ENCODE measurements at regions not wholly inside any gene's neighbourhood (a gene's known extent, or its start where the extent isn't known, plus 50 kb on each side); places are given as distances from the start of the nearest gene placed in this dataset.

- TF ChIP-seq GATA2 (IDR thresholded peaks at IDR 0.05; ENCODE audit: low read depth, low read length) (no peak), GATA3 (IDR thresholded peaks at IDR 0.05; ENCODE audit: low read depth, low read length) (no peak)
Measured at GRCh38 chr9:119736491-119737454, 367.5 kb upstream of the BRINP1 start.

Data from SH-SY5Y (cell line).